K562 (cell line): ENCODE measurements at regions not wholly inside any gene's neighbourhood (a gene's known extent, or its start where the extent isn't known, plus 50 kb on each side); places are given as distances from the start of the nearest gene placed in this dataset.

Experiments used
- BHLHE40 ChIP-seq: IDR thresholded peaks from 2 replicates; pipeline ENCODE4 v1.6.1; 2011; ENCODE audit warnings: low read length, improper control_type of control experiment
- EZH2 ChIP-seq: IDR thresholded peaks from 2 replicates; pipeline ENCODE4 v1.6.1; 2012; ENCODE audit warnings: low read depth, mild to moderate bottlenecking, inconsistent platforms, low read length, borderline replicate concordance
- HDAC6 ChIP-seq: IDR thresholded peaks from 2 replicates; pipeline ENCODE4 v1.6.1; 2012; ENCODE audit warnings: low read depth, mild to moderate bottlenecking, control low read depth, inconsistent platforms, low read length, moderate library complexity
- PHF8 ChIP-seq: fragments of 200-600 bp; sonication (generic); IDR thresholded peaks from 2 replicates; pipeline ENCODE4 v1.6.1; 2012; ENCODE audit warnings: mixed run types, mild to moderate bottlenecking, inconsistent platforms, low read length, moderate library complexity, borderline replicate concordance
- POLR2A ChIP-seq: fragments of 450-650 bp; conservative IDR thresholded peaks from 2 replicates; pipeline ENCODE4 v1.6.1; 2016
- SETDB1 ChIP-seq: IDR thresholded peaks from one replicate; pipeline ENCODE4 v1.6.1; 2012; ENCODE audit warnings: low read length, control low read depth, inconsistent platforms
- ZNF133 ChIP-seq: fragments of 250-450 bp; sonication (Bioruptor Pico); IDR thresholded peaks from 2 replicates; pipeline ENCODE4 v1.4.0; 2020; ENCODE audit warnings: mild to moderate bottlenecking
- ZNF583 ChIP-seq: fragments of 250-450 bp; sonication (Bioruptor Pico); IDR thresholded peaks from 2 replicates; pipeline ENCODE4 v1.4.0; 2020
- TF ChIP-seq, protein P1 (sequence below): fragments of 450-650 bp; formaldehyde crosslinking; IDR thresholded peaks from 2 replicates; pipeline ENCODE4 v1.4.0; 2020; ENCODE audit warnings: mild to moderate bottlenecking
- TF ChIP-seq, protein P2 (sequence below), 2 experiments: fragments of 450-650 bp; formaldehyde crosslinking in 1 of 2; IDR thresholded peaks; 2 replicates each; pipeline versions ENCODE4 v1.4.0 to v1.6.1; 2014 to 2020; ENCODE audit warnings: mild to moderate bottlenecking in 2 of 2, borderline replicate concordance in 1 of 2, low read depth in 1 of 2
- TF ChIP-seq, protein P3 (sequence below), 3 experiments: IDR thresholded peaks in 2 of 3; conservative IDR thresholded peaks in 1 of 3; 2 replicates each; pipeline ENCODE4 v1.5.1; 2011 to 2012; ENCODE audit warnings: low read length in 3 of 3, mild to moderate bottlenecking in 3 of 3, control low read depth in 2 of 3, improper control_type of control experiment in 1 of 3, inconsistent platforms in 1 of 3, low read depth in 1 of 3, mixed read lengths in 1 of 3, moderate library complexity in 1 of 3; ENCODE audit not compliant: insufficient read depth in 2 of 3
- TF ChIP-seq, protein P4 (sequence below): IDR thresholded peaks from 3 replicates; pipeline ENCODE4 v1.6.1; 2011; ENCODE audit warnings: borderline replicate concordance, mild to moderate bottlenecking; ENCODE audit not compliant: insufficient read length, insufficient read depth

DNA sequence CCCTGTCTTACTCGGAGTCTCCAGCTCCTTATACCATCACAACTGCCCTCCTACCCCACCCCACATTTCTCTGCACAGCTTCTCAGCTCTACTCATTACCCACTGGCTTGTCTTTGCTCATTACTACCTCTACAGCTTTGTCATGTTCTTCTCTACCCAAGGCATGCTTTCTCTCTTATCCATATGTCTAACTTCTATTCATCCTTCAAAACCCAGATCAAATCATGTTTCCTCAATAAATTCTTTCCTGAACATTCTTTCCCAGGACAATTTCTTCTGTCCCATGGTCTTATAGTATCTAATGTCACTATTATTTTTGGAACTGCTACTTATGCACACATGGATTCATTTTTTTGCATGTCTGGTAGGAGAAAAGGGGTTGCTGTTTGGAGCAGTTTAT is 231.4 kb downstream of the PTEN start:
- TF ChIP-seq, protein P1, sequence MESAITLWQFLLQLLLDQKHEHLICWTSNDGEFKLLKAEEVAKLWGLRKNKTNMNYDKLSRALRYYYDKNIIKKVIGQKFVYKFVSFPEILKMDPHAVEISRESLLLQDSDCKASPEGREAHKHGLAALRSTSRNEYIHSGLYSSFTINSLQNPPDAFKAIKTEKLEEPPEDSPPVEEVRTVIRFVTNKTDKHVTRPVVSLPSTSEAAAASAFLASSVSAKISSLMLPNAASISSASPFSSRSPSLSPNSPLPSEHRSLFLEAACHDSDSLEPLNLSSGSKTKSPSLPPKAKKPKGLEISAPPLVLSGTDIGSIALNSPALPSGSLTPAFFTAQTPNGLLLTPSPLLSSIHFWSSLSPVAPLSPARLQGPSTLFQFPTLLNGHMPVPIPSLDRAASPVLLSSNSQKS (CRISPR knock-in tag) = no peak
- TF ChIP-seq HDAC6 (no peak), POLR2A (no peak), ZNF583 (no peak), BHLHE40 (no peak), ZNF133 (CRISPR knock-in tag) (no peak), PHF8 (no peak), EZH2 (no peak), SETDB1 (no peak)
- TF ChIP-seq, protein P2, sequence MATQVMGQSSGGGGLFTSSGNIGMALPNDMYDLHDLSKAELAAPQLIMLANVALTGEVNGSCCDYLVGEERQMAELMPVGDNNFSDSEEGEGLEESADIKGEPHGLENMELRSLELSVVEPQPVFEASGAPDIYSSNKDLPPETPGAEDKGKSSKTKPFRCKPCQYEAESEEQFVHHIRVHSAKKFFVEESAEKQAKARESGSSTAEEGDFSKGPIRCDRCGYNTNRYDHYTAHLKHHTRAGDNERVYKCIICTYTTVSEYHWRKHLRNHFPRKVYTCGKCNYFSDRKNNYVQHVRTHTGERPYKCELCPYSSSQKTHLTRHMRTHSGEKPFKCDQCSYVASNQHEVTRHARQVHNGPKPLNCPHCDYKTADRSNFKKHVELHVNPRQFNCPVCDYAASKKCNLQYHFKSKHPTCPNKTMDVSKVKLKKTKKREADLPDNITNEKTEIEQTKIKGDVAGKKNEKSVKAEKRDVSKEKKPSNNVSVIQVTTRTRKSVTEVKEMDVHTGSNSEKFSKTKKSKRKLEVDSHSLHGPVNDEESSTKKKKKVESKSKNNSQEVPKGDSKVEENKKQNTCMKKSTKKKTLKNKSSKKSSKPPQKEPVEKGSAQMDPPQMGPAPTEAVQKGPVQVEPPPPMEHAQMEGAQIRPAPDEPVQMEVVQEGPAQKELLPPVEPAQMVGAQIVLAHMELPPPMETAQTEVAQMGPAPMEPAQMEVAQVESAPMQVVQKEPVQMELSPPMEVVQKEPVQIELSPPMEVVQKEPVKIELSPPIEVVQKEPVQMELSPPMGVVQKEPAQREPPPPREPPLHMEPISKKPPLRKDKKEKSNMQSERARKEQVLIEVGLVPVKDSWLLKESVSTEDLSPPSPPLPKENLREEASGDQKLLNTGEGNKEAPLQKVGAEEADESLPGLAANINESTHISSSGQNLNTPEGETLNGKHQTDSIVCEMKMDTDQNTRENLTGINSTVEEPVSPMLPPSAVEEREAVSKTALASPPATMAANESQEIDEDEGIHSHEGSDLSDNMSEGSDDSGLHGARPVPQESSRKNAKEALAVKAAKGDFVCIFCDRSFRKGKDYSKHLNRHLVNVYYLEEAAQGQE (IDR thresholded peaks at IDR 0.05; ENCODE audit: borderline replicate concordance) = no peak
- TF ChIP-seq, protein P2 (CRISPR knock-in tag; IDR thresholded peaks at IDR 0.05; ENCODE audit: low read depth) = no peak
- TF ChIP-seq, protein P3, sequence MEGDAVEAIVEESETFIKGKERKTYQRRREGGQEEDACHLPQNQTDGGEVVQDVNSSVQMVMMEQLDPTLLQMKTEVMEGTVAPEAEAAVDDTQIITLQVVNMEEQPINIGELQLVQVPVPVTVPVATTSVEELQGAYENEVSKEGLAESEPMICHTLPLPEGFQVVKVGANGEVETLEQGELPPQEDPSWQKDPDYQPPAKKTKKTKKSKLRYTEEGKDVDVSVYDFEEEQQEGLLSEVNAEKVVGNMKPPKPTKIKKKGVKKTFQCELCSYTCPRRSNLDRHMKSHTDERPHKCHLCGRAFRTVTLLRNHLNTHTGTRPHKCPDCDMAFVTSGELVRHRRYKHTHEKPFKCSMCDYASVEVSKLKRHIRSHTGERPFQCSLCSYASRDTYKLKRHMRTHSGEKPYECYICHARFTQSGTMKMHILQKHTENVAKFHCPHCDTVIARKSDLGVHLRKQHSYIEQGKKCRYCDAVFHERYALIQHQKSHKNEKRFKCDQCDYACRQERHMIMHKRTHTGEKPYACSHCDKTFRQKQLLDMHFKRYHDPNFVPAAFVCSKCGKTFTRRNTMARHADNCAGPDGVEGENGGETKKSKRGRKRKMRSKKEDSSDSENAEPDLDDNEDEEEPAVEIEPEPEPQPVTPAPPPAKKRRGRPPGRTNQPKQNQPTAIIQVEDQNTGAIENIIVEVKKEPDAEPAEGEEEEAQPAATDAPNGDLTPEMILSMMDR (IDR thresholded peaks at IDR 0.05 in 2 of 3, conservative IDR thresholded peaks at IDR 0.05 in 1 of 3; ENCODE audit: insufficient read depth in 2 of 3, low read depth in 1 of 3, low read length in 3 of 3) = no peak
- TF ChIP-seq, protein P4, sequence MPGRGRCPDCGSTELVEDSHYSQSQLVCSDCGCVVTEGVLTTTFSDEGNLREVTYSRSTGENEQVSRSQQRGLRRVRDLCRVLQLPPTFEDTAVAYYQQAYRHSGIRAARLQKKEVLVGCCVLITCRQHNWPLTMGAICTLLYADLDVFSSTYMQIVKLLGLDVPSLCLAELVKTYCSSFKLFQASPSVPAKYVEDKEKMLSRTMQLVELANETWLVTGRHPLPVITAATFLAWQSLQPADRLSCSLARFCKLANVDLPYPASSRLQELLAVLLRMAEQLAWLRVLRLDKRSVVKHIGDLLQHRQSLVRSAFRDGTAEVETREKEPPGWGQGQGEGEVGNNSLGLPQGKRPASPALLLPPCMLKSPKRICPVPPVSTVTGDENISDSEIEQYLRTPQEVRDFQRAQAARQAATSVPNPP = no peak
